MM.1S (cell line): ENCODE measurements at regions not wholly inside any gene's neighbourhood (a gene's known extent, or its start where the extent isn't known, plus 50 kb on each side); places are given as distances from the start of the nearest gene placed in this dataset.
A peak's percentile ranks its signal among the peaks of the same experiment; 100 is the strongest.

ENCODE experiments used
- DNase-seq: peaks from one replicate; pipeline ENCODE4 v3.0.0-alpha.2; 2015
- H2AFZ ChIP-seq: fragments of 300-600 bp; sonication (generic); 2 replicates; pipeline ENCODE4 v1.6.0; 2016; ENCODE audit warnings: antibody characterized with exemption, low read length
- H3F3A ChIP-seq: fragments of 300-600 bp; sonication (generic); 2 replicates; pipeline ENCODE4 v1.6.1; 2016; ENCODE audit warnings: mild to moderate bottlenecking, antibody characterized with exemption, low read length, moderate library complexity, mixed read lengths; ENCODE audit not compliant: insufficient read depth
- H3K27ac ChIP-seq: fragments of 300-600 bp; sonication (generic); 2 replicates; pipeline ENCODE4 v1.5.1; 2016; ENCODE audit warnings: mild to moderate bottlenecking, low read length
- H3K27me3 ChIP-seq: fragments of 300-600 bp; sonication (generic); replicated peaks from 2 replicates; pipeline ENCODE4 v1.6.0; 2016; ENCODE audit warnings: low read length; ENCODE audit not compliant: insufficient read depth
- H3K36me3 ChIP-seq: fragments of 300-600 bp; sonication (generic); replicated peaks from 2 replicates; pipeline ENCODE4 v1.6.1; 2016; ENCODE audit warnings: mild to moderate bottlenecking, low read length, mixed read lengths; ENCODE audit not compliant: insufficient read depth
- H3K4me1 ChIP-seq: fragments of 300-600 bp; sonication (generic); 2 replicates; pipeline ENCODE4 v1.6.1; 2016; ENCODE audit warnings: low read length, mixed read lengths
- H3K4me2 ChIP-seq: fragments of 300-600 bp; sonication (generic); 2 replicates; pipeline ENCODE4 v1.6.0; 2016; ENCODE audit warnings: low read depth, low read length
- H3K4me3 ChIP-seq: fragments of 300-600 bp; sonication (generic); 2 replicates; pipeline ENCODE4 v1.5.1; 2016; ENCODE audit warnings: low read length, mixed read lengths
- H3K79me2 ChIP-seq: fragments of 300-600 bp; sonication (generic); 2 replicates; pipeline ENCODE4 v1.6.1; 2016; ENCODE audit warnings: mixed run types, low read length, mixed read lengths
- H3K9ac ChIP-seq: fragments of 300-600 bp; sonication (generic); 2 replicates; pipeline ENCODE4 v1.6.1; 2016; ENCODE audit warnings: low read length, mixed read lengths
- H3K9me2 ChIP-seq: fragments of 300-600 bp; sonication (generic); replicated peaks from 2 replicates; pipeline ENCODE4 v1.6.1; 2016; ENCODE audit warnings: mild to moderate bottlenecking, low read length, mixed read lengths; ENCODE audit not compliant: insufficient read depth
- H3K9me3 ChIP-seq: fragments of 300-600 bp; sonication (generic); replicated peaks from 2 replicates; pipeline ENCODE4 v1.6.1; 2016; ENCODE audit warnings: mild to moderate bottlenecking, low read length, mixed read lengths; ENCODE audit not compliant: insufficient read depth
- H4K20me1 ChIP-seq: fragments of 300-600 bp; sonication (generic); 2 replicates; pipeline ENCODE4 v1.6.1; 2016; ENCODE audit warnings: mild to moderate bottlenecking, low read length, moderate library complexity, mixed read lengths; ENCODE audit not compliant: insufficient read depth
- CTCF ChIP-seq: fragments of 300-600 bp; sonication (generic); IDR thresholded peaks from 2 replicates; pipeline ENCODE4 v1.5.1; 2016; ENCODE audit warnings: antibody characterized with exemption, low read length, mixed read lengths
- EZH2 ChIP-seq: fragments of 300-600 bp; sonication (generic); optimal IDR thresholded peaks from 2 replicates; pipeline ENCODE3; 2017; ENCODE audit warnings: low read depth, mild to moderate bottlenecking, antibody characterized with exemption, low read length, mixed read lengths
- EZH2phosphoT487 ChIP-seq: fragments of 300-600 bp; sonication (generic); IDR thresholded peaks from 2 replicates; pipeline ENCODE4 v1.6.1; 2018; ENCODE audit warnings: antibody characterized with exemption, low read length

GRCh38 chr3:26449996-26450395, 172.6 kb upstream of the LRRC3B start:
- Histone ChIP-seq H3K9me2 (no peaks in the 10 kb centered on the region), H3K27me3 (no peaks in the 10 kb centered on the region), H3K9me3 (no peaks in the 10 kb centered on the region), H3F3A (peaks cover 13% of the 10 kb centered on the region; the same call in 1 of the 2 replicates), H4K20me1 (no peaks in the 10 kb centered on the region), H3K79me2 (no peaks in the 10 kb centered on the region), H3K4me1 (peaks cover 19% of the 10 kb centered on the region), H3K9ac (peak overlapping the region; percentile 5; the same call in 1 of the 2 replicates), H3K36me3 (no peaks in the 10 kb centered on the region), H2AFZ (peak overlapping the region; percentile 20), H3K4me2 (peak overlapping the region; percentile 71), H3K4me3 (peak overlapping the region; percentile 38), H3K27ac (peak overlapping the region; percentile 64; the same call in 1 of the 2 replicates)
- peak; percentile 80 for DNase-seq
- TF ChIP-seq EZH2: no peak
- no peak for TF ChIP-seq CTCF
- no peak for TF ChIP-seq EZH2phosphoT487

GRCh38 chr3:26452363-26452762, 170.2 kb upstream of the LRRC3B start:
- DNase-seq: no peak
- Histone ChIP-seq H3K27me3 (no peaks in the 10 kb centered on the region), H3K36me3 (no peaks in the 10 kb centered on the region), H3K9me2 (no peaks in the 10 kb centered on the region), H3K27ac (no peak overlapping the region), H3K4me1 (peaks cover 19% of the 10 kb centered on the region), H3K4me3 (no peak overlapping the region), H4K20me1 (no peaks in the 10 kb centered on the region), H3K4me2 (no peak overlapping the region), H3K79me2 (no peaks in the 10 kb centered on the region), H3F3A (peaks cover 13% of the 10 kb centered on the region; the same call in 1 of the 2 replicates), H3K9ac (no peak overlapping the region), H2AFZ (no peak overlapping the region), H3K9me3 (no peaks in the 10 kb centered on the region)
- TF ChIP-seq EZH2: no peak
- no peak for TF ChIP-seq EZH2phosphoT487
- TF ChIP-seq CTCF: no peak

- no peak for DNase-seq
- no peak for TF ChIP-seq EZH2phosphoT487
- no peak for TF ChIP-seq CTCF
- TF ChIP-seq EZH2: no peak
- no peak overlapping the region for H3K27ac ChIP-seq
- no peak overlapping the region for H3K4me3 ChIP-seq
- no peak overlapping the region for H3K9ac ChIP-seq
- H3K79me2 ChIP-seq: no peaks in the 10 kb centered on the region
- no peak overlapping the region for H2AFZ ChIP-seq
- H3K27me3 ChIP-seq: no peaks in the 10 kb centered on the region
- H4K20me1 ChIP-seq: no peaks in the 10 kb centered on the region
- H3K9me2 ChIP-seq: no peaks in the 10 kb centered on the region
- H3K36me3 ChIP-seq: no peaks in the 10 kb centered on the region
- H3K4me2 ChIP-seq: no peak overlapping the region
- no peaks in the 10 kb centered on the region for H3F3A ChIP-seq
- H3K4me1 ChIP-seq: 0 out of 2 replicates have a peak, but pooled peaks cover 4% of the 10 kb centered on the region
- no peaks in the 10 kb centered on the region for H3K9me3 ChIP-seq
Observed at GRCh38 chr3:26460985-26461384, 161.6 kb upstream of the LRRC3B start.
